GDM1 (cell line): ENCODE measurements at regions not wholly inside any gene's neighbourhood (a gene's known extent, or its start where the extent isn't known, plus 50 kb on each side); places are given as distances from the start of the nearest gene placed in this dataset.
"Not testable (repeated sequence)": the region's sequence is repeated elsewhere in the genome, so short reads cannot be mapped to it uniquely, and the experiment has no call there.

ENCODE experiments used
- DNase-seq: peaks from one replicate; lab custom pipeline; 2025; lab: John Stamatoyannopoulos, UW

DNA sequence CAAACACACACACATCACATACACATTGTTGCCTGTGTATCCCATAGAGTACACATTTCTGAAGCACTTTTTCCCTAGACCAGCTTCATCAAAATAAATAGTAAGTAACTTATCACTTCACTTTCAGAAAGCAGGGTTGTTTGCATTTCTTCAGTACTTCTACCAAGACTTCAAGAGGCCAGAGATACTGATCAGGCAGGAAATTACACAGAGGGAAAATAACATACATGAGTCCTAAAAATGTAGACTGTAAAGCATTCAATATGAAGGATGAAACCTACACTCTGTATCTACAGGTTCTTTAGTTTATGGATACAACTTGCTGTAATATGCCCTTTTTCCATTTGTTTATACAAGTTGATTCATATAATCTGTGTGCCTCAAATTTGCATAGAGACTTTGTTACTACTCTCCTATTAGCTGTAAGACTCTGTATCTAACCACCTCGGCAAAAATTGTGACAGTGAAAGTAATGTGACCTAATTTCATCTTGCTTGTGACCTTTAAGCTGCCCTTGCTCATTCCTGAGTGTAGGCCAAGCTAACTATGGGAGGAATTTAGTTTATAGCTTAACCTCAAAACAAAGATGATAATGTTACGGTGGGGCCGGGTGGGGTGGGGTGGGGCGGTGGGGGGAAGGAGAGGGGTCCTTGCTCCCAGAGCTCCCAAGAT lies 228.9 kb upstream of the SPOPL start:
- DNase-seq = no peak

DNA sequence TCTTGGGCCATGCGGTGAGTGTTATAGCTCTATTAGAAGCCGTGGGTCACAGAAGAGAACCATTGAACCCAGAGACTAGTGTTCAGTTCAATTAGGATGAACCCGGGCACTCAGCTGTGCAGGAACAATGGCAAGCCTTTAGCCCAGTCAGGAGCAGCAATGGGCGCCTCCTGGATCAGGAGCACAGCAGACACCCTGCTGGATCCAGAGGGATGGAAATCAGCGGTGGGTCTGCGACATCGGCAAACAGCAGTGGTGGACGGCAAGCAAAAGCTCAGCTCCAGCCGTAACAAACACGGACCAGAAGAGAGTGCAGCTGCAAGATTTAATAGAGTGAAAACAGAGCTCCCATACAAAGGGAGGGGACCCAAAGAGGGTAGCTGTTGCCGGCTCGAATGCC lies 228.3 kb upstream of the SPOPL start:
- not testable (repeated sequence) for DNase-seq

DNA sequence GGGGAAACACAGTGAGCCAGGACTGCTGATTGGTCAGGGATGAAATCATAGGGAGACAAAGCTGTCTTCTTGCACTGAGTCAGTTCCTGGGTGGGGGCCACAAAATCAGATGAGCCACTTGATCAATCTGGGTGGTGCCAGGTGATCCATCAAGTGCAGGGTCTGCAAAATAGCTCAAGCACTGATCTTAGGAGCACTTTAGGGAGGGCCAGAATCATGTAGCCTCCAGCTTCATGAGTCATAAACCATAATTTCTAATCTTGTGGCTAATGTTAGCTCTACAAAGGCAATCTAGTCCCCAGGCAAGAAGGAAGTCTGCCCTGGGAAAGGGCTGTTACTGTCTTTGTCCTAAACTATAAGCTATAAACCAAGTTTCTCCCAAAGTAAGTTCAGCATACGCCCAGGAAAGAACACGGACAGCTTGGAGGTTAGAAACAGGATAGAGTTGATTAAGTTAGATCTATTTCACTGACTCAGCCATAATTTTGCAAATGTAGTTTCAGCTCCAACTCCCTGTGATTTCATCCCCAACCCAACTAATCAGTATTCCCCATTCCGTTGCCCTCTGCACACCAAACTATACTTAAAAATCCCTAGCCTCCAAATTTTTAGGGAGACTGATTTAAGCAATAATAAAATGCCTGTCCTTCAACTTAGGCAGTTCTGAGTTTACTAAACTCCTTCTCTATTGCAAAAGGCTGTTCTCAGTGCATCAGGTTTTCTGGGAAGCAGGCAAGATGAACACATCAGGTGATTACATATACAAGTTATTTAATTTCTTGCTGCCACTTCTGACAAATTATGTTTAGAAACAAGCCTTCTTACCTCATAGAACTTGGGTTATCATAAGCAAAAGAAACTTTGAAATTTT lies 226.9 kb upstream of the SPOPL start:
- DNase-seq = no peak

DNA sequence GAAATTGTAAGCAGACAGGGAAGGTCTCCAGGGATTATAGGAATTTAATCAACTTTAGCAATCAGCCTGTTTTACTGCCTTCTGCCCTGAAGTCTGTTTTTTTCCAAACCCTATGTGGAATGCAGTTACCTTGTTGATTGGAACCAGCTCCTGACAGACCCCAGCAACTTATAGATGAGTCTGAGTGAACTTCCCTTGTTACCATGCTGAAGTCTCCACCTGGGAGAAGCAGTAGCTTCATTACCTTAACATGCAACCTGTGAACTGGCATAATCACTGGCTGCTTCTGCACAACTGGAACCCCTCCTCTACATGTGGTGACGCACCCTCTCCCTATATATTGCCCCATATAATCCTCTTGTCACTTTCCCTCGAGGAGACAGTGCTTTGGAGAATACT lies 226.3 kb upstream of the SPOPL start:
- no peak for DNase-seq

DNA sequence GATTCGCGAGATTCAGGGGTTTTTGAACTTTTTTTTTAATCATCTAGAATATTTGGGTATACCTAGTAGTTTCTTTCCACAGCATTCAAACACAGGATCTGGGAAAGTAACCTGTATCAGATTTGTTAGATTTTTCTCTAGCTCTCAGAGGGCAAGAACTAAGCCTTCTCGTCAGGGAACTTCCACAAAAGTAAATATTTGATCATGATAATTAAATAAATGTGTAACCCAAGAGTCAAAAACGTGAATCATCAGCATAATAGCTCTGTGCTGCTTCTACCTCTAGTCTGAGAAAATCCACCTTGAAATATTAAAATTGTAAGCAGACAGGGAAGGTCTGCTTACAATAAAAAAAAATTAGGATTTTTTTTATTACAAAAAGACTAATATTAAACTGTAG lies 225.7 kb upstream of the SPOPL start:
- no peak for DNase-seq

DNA sequence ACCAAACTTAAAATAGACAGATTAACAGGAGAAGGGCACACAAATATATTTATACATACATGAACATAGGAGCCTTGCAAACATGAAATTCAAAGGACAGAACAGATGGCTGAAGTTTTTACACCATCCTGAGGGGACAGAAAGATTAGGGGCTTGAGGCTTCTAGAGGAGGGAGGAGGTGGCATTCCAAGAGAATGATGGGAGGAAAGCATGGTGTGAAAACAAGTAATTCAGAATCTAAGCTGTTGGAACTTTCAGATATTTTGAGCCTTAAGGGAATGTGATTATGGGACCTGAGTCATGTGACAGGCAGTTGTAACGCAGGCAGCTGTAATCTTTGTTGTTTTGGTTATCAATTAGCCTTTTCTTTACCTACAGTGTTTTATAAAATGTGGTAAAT lies 225.2 kb upstream of the SPOPL start:
- no peak for DNase-seq

DNA sequence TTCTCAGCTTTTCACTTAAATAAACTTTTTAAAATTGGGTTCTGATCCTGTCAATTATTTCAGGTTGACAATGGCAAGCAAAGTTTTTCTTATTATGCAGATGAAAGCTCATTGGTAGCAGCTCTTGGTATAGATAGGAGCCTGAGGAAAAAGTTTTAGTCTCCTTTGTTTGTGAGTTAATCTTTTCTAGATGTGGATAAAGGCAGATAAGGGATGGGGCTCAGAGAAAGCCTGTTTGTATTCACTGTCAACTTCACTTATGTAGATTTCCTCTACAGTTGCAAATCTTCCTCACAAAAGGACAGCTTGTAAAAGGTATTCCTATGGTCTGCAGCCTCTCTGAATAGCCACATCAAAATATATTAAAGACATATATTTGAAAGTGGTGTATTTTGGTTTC lies 224.5 kb upstream of the SPOPL start:
- DNase-seq = no peak

DNA sequence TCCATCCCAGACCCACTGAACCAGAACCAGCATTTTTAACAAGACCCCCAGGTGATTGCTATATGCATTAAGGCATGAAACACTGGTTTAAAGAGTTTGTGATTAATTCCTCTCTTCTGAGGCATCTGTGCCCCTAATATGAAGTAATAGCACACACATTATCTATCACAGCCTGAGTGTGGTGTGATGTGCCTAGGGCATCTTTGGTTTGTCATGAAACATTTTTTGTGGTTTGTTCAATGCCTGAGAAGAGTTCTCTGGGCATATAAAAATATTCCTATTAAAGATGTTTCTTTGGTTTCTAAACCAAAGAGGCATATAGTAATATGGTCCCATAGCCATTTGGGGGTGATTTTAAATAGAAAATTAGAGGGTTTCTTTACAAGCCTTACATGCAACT lies 221.7 kb upstream of the SPOPL start:
- no peak for DNase-seq

DNA sequence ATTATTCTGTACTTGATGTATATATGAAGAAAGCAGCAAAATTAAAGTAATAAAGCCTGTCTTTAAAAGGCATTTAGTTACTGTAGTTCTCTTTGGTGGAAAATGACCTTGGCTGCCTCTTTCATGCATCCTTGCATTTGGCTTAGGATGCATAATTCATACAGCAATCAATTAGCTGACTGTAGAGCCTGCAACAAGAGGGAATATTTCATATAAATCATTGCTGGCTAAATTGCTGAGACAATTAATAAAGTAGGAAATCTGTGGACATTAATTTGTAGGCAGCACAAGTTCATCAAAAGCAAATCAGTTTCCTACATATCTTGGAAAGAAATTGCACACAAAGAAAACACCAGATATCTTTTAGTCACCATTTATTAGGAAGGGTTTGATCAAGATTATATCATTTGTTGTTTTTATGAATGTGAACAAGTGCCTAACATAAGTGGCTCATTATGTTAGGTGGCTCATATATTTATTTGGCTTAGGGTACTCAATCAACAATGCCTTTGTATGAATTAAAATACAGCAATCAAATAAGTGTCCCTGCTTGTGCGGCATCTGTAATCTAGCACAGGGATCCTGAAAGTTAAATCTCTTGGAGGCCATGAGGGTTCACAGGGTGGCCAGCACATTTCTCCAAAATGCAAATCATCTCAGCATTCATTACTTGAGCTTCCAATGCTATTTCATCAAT lies 220.4 kb upstream of the SPOPL start:
- DNase-seq = no peak

DNA sequence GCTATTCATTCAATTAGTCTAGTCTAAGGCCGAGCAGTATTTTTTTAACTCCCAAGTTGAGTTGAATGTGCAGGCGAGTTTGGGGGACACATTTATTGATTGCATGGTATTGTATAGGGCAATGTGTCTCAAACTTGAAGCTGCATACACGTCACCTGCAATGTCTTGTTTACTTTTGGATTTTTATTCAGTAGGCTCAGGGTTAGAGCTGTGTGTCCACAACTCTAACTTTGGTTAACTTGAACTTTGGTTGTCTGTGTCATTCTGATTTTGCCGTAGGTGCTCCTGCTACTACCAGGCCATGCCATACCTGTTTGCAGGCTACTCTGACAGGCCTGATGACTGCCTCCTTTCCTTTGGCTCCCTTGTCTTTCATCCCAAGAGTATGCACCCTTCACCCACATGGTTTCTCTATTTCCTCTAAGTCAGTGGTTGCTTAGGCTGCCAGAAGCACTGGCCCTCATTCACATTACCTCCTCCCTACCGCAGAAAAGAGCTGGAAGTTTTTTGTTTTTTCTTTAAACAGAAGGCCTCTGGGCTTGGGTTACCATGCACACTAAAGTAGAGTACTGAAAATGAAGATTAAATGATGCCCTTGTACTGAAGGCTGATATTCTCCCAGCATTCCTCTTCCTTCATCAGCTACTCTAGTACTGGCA lies 219.4 kb upstream of the SPOPL start:
- DNase-seq = no peak

DNA sequence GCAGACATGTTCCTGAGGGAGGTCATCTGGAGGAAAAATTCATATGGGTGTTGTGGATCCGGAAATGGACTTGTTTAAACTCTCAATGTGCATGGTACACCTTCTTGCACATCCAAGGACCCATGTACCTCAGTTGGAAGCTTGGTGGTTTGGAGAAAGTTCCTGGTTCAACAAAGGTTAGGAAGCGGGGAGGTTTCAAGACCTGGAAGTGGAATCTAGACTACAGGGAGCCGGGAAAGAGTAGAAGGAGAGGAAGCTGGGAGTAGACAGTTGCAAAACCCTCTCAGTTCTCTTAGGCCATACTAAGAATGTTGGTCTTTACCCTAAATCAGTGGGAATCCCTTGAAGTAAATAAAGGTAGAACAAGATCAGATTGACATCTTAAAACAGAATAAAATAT lies 209.8 kb upstream of the SPOPL start:
- DNase-seq = no peak

DNA sequence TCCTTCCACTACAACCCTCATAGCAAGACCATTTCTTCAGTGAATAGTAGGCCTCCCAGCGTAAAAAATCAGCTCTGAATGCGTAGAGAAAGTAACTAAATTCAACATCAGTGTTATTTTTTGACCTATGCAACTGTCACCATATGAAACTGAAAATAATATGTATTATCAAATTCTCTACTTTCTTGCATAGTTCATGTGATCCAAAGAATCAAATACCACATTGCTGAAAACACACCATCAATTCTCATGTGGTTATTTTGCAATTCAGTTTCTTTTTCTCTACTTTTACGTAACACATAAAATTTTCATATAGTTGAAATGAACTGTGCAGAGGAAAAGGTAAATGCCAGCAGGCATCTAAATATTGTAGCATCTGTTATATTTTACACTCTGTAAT lies 208.5 kb upstream of the SPOPL start:
- DNase-seq = no peak

DNA sequence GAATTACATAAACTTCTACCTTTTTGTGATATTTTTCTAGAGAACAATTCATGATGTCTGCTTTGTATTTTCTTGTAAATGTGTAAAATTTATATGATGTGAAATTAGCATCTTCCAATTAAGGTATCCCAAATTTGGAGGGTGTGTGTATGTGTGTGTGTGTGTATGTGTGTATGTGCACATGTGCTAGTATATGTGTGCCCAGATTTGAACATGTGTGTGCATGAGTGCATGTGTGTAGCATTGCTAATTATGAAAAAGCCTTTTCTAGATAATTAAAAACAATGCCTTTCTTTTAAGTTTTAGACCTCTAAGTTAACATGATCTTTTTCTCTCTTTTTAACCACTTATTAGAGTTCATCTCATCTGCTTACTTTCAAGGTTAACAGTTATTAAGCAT lies 208.0 kb upstream of the SPOPL start:
- DNase-seq = no peak

DNA sequence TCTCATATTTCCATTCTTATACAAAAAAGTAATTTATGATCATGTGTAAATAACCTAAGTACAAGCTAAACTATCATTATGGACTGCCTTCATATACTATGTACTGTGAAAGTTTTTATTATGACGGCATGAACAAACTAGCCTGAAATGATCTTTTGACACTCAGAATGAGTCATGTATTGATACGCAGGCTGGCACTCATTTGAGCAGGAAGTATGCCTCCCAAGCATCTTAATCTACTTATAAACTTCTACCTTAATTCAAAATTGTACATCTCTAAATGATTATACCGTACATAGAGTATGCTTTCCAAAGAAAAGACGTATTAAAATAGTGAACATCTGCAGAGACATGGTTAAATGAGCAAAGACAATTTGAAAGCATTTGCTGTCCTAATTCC lies 207.1 kb upstream of the SPOPL start:
- DNase-seq = no peak

DNA sequence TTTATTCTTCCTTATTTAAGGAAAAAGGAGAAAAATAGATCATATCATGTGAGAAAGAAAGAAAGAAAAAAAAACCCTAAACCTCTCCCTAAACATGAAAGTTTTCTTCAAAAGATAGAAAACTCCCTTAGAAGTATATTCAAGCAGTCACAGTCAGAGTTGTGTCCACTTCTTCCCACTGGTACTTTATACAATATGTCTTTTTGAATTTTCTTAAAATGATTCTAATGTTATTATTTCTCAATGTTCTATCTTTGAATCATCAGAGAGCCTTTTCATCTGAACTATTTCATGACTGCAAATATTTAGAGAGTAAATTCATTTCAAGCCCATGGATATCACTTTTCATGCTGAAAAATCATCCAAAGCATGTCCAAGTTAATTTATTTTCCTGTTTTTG lies 205.2 kb upstream of the SPOPL start:
- DNase-seq = no peak

DNA sequence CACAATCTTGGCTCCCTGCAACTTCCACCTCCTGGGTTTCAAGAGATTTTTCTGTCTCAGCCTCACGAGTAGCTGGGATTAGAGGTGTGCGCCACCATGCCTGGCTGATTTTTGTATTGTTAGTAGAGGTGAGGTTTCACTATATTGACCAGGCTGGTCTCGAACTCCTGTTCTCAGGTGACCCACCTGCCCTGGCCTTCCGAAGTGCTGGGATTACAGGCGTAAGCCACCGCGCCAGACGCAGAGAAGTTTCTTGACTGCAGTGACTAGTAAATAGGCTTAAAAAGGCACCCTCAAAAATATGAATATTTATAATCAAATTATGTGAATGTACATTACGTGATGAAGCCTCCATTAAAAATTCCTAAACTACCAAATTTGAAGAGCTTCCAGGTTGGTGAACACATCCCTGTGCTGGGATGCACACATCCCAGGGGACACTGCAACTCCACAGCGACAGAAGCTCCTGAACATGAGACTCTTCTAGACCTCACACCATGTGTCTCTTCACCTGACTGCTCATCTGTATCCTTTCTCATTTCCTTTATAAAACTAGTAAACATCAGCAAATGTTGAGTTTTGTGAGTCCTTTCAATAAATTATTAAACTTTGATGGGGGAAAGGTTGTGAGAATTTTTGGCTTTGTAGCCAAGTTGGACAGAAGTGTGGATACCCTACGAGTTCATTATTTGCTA lies 203.3 kb upstream of the SPOPL start:
- no peak for DNase-seq

DNA sequence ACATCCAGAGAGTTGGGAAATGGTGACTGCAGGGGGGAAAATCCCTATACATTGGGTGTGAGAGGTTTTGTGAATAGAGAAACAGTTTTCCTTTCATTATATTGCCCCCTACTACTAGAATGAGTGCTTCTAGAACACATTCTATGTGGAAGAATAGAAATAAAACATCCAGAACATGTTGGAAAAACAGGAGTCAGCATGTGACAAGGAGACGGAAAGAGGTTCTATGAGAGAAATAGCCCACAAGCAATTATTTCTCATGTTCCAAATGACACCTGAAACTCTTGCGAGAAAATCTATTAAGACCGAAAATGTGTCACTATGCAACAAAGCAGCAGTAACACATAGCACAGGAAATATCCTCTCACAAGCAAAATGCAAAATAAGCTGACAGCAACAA lies 202.7 kb upstream of the SPOPL start:
- no peak for DNase-seq

DNA sequence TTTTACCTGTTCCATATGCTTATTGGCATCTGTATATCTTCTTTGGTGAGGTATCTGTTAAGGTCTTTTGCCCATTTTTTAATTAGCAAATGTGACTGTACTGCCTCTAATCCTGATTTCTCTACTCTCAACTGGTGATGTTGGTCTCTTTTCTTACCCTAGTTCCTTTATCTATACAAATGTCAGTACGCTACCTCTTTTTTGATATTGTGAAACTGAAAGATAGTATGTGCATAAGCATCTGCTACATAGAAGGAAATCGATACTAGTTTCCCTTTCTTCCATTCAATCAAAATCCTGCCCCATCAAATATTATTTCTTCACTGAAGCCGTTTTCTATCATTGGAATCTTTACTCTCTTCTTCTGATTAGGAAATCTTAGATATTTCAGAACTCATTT lies 194.9 kb upstream of the SPOPL start:
- no peak for DNase-seq

DNA sequence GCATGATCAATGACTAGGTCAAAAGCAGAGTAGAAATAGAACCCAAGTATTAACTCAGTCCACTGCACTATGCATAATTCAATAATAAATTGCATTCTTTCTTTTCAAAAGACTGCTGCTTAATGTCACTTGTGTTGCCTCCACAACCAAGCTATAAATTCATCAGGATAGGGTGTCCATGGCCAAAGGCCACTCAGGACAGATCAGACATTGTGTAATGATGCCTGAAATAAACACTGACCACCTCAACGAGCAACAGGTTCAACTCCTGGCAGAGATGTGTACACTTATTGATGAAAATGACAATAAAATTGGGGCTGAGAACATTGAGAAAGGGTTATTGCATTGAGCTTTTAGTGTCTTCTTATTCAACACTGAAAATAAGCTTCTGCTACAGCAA lies 194.5 kb upstream of the SPOPL start:
- DNase-seq = no peak

DNA sequence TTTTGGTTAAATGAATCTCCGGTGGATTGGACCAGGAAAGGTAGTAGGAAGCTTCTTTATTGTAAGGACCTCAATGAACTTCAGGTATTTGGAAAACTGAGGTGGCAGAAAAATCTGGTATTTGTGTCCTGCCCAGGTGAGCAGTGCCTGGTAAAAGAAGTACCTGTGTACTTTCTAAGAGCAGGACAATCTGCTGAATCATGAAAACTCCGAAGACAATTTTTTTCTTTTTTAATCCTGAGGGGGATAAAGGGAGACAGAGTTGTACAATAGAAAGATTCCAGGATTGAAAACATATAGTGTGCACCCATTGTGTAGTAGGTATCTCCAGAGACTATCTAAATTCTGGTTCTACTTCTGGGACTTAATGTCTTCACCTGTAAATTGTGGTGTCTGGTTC lies 191.8 kb upstream of the SPOPL start:
- no peak for DNase-seq

DNA sequence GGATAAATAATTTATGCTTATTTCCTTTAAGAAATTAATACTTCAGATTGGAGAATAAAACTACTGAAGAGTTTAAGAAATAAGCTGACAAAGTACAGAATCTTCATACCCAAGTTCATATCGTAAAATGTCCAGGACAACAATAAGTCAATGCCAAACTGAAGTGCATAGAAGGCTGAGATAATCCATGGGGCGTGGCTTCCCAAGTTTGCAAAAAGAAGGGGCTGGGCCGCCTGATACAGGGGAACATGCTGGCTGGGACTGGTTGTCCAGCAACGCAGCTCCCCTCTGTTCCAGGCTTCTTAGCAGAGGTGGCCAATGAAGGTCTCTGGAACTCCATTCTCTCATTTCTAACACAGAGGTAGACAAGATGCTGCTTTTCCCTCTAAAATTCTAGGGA lies 189.5 kb upstream of the SPOPL start:
- DNase-seq = no peak

DNA sequence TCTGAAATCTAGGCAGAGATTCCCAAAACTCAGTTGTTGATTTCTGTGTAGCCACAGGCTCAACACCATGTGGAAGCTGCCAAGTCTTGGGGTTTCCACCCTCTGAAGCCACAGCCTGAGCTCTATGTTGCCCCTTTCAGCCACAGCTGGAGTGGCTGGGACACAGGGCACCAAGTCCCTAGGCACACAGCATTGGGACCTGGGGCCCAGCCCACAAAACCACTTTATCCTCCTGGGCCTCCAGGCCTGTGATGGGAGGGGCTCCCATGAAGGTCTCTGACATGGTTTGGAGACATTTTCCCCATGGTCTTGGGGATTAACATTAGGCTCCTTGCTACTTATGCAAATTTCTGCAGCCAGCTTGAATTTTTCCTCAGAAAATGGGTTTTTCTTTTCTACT lies 186.0 kb upstream of the SPOPL start:
- DNase-seq = not testable (repeated sequence)
